Kidney (tissue), 13 donors: ENCODE measurements at regions not wholly inside any gene's neighbourhood (a gene's known extent, or its start where the extent isn't known, plus 50 kb on each side); places are given as distances from the start of the nearest gene placed in this dataset.

Source experiments
- DNase-seq, 5 donors: peaks; one replicate each; pipeline ENCODE4 v3.0.0-alpha.2; 2013 to 2020
- FAIRE-seq: peaks from 2 replicates; lab custom pipeline; 2012; peaks lifted over from hg19 to GRCh38; lab: Jason Lieb, UNC
- H3K27ac ChIP-seq, 2 donors: one replicate each; pipeline ENCODE4 v1.7.0; 2013; ENCODE audit warnings: low read depth in 2 of 2, low read length in 2 of 2, inconsistent platforms in 1 of 2
- H3K27me3 ChIP-seq: one replicate; pipeline ENCODE4 v1.7.1; 2013; ENCODE audit warnings: low read length, inconsistent platforms; ENCODE audit not compliant: control insufficient read depth, insufficient read depth
- H3K36me3 ChIP-seq, 3 donors: one replicate each; pipeline versions ENCODE4 v1.7.0 to v1.7.1; 2013; ENCODE audit warnings: low read length in 3 of 3, control low read depth in 1 of 3, inconsistent platforms in 1 of 3; ENCODE audit not compliant: insufficient read depth in 3 of 3, control insufficient read depth in 2 of 3
- H3K4me1 ChIP-seq, 3 donors: one replicate each; pipeline versions ENCODE4 v1.7.0 to v1.7.1; 2013; ENCODE audit warnings: low read length in 3 of 3, inconsistent platforms in 1 of 3, low read depth in 1 of 3; ENCODE audit not compliant: control insufficient read depth in 2 of 3, insufficient read depth in 2 of 3
- H3K4me3 ChIP-seq, 3 donors: one replicate each; pipeline versions ENCODE4 v1.7.0 to v1.8.1; 2013; ENCODE audit warnings: low read length in 3 of 3, control low read depth in 1 of 3, inconsistent platforms in 1 of 3
- H3K9ac ChIP-seq, 3 donors: one replicate each; pipeline versions ENCODE4 v1.7.0 to v1.7.1; 2013; ENCODE audit warnings: low read length in 3 of 3, control low read depth in 1 of 3, inconsistent platforms in 1 of 3
- H3K9me3 ChIP-seq, 3 donors: one replicate each; pipeline versions ENCODE4 v1.7.0 to v1.7.1; 2013; ENCODE audit warnings: low read length in 3 of 3, control low read depth in 1 of 3, inconsistent platforms in 1 of 3; ENCODE audit not compliant: control insufficient read depth in 2 of 3, insufficient read depth in 1 of 3
- CTCF ChIP-seq: IDR thresholded peaks from 3 replicates; pipeline ENCODE4 v1.5.1; 2012; ENCODE audit warnings: mild to moderate bottlenecking, moderate library complexity, borderline replicate concordance; ENCODE audit not compliant: insufficient read depth; ENCODE audit errors: extremely low read depth
- intact Hi-C: fragments of 100-400 bp; cut with DNase I; formaldehyde crosslinking; loops from one replicate; pipeline ENCODE4 v1.11.1; 2022
- donor health status: control.
- donor health status: control.
- donor health status: control.
- donor health status: control.
- donor health status: control.
- donor health status: DM: yes; HTN: yes; CAD: no.
- donor health status: Normal renal cell carcinoma (clear cell type).

- intact Hi-C loops = no loop called here
- H3K36me3 ChIP-seq = no peaks in the 10 kb centered on the region
- H3K9me3 ChIP-seq = no peaks in the 10 kb centered on the region
- H3K27ac ChIP-seq = no peak overlapping the region
- DNase-seq (peak in 1 of 5 donors; percentile 2), FAIRE-seq (no peak)
- no peak overlapping the region for H3K9ac ChIP-seq
- no peak overlapping the region for H3K4me3 ChIP-seq
- no peak for TF ChIP-seq CTCF
- H3K27me3 ChIP-seq = no peaks in the 10 kb centered on the region
- H3K4me1 ChIP-seq = no peaks in the 10 kb centered on the region
Measured at GRCh38 chr2:234852035-234852434, 99.8 kb upstream of the SH3BP4 start.

GRCh38 chr2:234851451-234851850, 100.4 kb upstream of the SH3BP4 start:
- FAIRE-seq = no peak
- no peaks in the 10 kb centered on the region for H3K36me3 ChIP-seq
- intact Hi-C loops = no loop called here
- no peak for DNase-seq
- no peaks in the 10 kb centered on the region for H3K27me3 ChIP-seq
- no peak overlapping the region for H3K27ac ChIP-seq
- H3K4me3 ChIP-seq = no peak overlapping the region
- H3K4me1 ChIP-seq = no peaks in the 10 kb centered on the region
- H3K9ac ChIP-seq = no peak overlapping the region
- no peak for TF ChIP-seq CTCF
- H3K9me3 ChIP-seq = no peaks in the 10 kb centered on the region

- no peaks in the 10 kb centered on the region for H3K9me3 ChIP-seq
- H3K9ac ChIP-seq = no peak overlapping the region
- H3K4me3 ChIP-seq = no peak overlapping the region
- FAIRE-seq = no peak
- intact Hi-C loops = no loop called here
- H3K27me3 ChIP-seq = no peaks in the 10 kb centered on the region
- no peak overlapping the region for H3K27ac ChIP-seq
- no peak for TF ChIP-seq CTCF
- H3K4me1 ChIP-seq = no peaks in the 10 kb centered on the region
- DNase-seq = no peak
- H3K36me3 ChIP-seq = no peaks in the 10 kb centered on the region
Measured at GRCh38 chr2:234850818-234851217, 101.0 kb upstream of the SH3BP4 start.

GRCh38 chr2:234849678-234850077, 102.1 kb upstream of the SH3BP4 start:
- H3K36me3 ChIP-seq = no peaks in the 10 kb centered on the region
- no peaks in the 10 kb centered on the region for H3K4me1 ChIP-seq
- no peak overlapping the region for H3K27ac ChIP-seq
- no peak for FAIRE-seq
- no peak overlapping the region for H3K9ac ChIP-seq
- no peaks in the 10 kb centered on the region for H3K9me3 ChIP-seq
- no peaks in the 10 kb centered on the region for H3K27me3 ChIP-seq
- no peak for DNase-seq
- intact Hi-C loops = no loop called here
- H3K4me3 ChIP-seq = no peak overlapping the region
- TF ChIP-seq CTCF = no peak
